HG03565 (cell line): ENCODE measurements at regions not wholly inside any gene's neighbourhood (a gene's known extent, or its start where the extent isn't known, plus 50 kb on each side); places are given as distances from the start of the nearest gene placed in this dataset.
"Not testable (repeated sequence)": the region's sequence is repeated elsewhere in the genome, so short reads cannot be mapped to it uniquely, and the experiment has no call there.

Source experiments
- ATAC-seq: cut with Tn5 transposase; IDR thresholded peaks from one replicate; pipeline ENCODE4 v1.9.1; 2021; ENCODE audit warnings: mild to moderate bottlenecking, moderate library complexity; ENCODE audit not compliant: unreplicated experiment

DNA sequence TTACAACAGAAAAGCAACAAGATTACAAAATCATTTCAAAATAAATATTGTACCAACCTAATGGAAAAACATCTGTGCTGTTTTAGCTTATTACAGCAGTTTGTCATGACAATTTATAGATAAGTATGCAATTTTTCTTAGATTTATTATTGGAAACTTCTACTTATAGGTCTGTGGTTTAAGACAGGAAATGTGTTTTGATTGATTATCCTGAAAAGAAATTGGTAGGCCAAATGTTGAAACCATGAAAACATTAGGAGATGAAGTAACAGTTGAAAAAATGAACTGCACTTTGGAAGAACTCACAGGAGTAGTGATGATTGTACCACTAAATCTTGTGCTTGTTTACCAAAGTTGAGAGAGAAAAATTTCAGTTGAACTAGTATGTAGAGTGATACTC is 162.2 kb upstream of the GIMD1 start:
- no peak for ATAC-seq

DNA sequence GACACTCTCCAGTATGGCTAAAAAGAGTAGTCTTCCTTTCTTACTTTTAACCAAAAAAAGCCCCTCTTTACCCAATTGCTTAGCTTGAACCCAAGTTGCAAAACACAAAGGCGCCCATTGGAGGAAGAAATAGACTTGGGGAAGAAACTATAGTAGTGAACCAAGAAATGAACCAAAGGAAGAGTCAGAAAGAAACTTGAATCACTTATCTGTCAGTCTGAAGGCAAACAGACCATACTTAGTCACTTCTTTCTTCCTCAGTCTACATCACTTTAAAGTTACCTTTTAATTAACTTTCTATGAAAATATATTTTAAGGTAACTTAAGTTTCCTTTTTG is 161.4 kb upstream of the GIMD1 start:
- no peak for ATAC-seq

DNA sequence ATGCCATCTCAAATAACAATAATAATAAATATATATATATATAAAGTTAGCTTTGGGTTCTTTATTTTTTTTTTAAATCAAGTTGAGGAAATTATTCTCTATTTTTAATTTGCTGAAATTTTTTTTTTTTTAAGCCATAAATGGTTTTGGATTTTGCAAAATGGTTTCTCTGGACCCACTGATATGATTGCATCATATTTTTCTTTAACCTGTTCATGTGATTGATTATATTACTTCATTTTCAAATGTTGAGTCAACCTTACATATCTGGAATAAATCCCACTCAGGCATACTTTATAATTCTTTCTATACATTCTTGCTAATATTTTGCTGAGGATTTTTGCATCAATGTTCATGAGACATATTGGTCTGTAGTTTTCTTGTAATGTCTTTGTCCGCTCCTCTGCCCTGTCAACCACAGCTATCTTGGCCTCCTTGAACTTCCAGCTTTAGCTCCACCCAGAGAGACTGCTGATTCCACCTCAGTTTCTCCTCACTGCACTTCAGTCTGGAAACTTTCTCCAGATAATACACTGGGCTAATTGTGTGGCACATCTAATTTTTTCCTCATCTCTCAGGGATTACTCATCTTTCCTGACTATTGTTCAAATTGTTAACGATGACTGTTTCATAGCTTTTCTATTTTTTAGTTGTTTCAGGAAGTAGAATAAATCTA is 160.9 kb upstream of the GIMD1 start:
- no peak for ATAC-seq

DNA sequence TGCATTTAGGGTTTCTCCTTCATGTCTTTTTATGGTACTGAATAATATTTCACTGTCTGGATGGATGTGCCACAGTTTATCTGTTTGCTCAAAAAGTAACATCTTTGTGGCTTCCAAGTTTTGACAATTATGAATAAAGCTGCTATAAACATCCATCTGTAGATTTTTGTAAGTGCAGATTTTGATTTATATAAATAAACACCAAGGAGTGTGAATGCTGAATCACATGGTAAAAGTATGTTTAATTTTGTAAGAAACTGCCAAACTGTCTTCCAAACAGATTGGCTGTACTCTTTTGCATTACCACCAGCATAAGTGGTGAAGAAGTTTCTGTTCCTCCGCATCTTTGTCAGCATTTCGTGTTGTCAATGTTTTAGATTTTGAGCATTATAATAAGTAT is 158.7 kb upstream of the GIMD1 start:
- no peak for ATAC-seq

DNA sequence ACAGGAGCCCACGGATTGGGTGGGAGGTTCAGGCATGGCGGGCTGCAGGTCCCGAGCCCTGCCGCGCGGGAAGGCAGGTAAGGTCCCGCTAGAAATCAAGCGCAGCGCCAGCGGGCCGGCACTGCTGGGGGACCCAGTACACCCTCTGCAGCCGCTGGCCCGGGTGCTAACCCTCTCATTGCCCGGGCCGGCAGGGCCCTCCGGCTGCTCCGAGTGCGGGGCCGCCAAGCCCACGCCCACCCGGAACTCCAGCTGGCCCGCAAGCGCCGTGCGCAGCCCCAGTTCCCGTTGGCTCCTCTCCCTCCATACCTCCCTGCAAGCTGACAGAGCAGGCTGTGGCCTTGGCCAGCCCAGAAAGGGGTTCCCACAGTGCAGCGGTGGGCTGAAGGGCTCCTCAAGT is 156.8 kb upstream of the GIMD1 start:
- not testable (repeated sequence) for ATAC-seq

DNA sequence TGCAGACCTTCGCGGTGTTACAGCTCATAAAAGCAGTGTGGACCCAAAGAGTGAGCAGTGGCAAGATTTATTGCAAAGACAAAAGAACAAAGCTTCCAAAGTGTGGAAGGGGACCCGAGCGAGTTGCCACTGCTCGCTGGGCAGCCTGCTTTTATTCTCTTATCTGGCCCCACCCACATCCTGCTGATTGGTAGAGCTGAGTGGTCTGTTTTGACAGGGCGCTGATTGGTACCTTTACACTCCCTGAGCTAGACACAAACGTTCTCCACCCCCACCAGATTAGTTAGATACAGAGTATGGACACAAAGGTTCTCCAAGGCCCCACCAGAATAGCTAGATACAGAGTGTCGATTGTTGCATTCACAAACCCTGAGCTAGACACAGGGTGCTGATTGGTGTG is 156.2 kb upstream of the GIMD1 start:
- not testable (repeated sequence) for ATAC-seq

DNA sequence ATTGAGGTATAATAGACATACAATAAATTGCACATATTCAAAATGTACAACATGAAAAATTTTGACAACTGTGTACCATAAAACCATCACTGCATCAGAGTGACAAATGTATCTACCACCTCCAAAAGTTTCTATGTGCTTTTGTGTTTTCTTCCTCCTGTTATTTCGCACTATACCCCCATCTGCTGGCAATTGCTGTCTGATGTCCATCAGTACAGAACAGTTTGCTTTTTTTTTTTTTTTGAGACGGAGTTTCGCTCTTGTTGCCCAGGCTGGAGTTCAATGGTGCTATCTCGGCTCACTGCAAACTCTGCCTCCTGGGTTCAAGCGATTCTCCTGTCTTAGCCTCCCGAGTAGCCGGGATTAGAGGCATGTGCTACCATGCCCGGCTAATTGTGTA is 154.3 kb upstream of the GIMD1 start:
- no peak for ATAC-seq

DNA sequence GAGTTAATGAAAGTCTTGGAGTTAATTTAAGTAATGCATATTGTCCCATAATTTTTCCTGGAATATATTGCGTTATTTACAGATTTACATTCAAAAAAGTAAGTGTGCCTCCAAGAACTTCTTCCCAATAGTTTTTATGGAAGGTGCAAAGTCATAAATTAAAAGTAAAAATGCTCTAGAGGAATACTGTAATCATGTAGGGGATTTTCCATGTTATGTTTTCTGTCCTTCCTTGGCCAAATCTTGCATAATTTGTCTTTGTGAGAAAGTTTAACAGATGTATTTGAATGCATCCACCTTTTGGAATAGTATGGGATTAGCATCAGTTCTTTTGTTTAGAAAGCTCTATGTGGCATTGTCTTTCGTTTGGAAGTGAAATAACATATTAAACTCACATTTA is 144.1 kb upstream of the GIMD1 start:
- no peak for ATAC-seq

DNA sequence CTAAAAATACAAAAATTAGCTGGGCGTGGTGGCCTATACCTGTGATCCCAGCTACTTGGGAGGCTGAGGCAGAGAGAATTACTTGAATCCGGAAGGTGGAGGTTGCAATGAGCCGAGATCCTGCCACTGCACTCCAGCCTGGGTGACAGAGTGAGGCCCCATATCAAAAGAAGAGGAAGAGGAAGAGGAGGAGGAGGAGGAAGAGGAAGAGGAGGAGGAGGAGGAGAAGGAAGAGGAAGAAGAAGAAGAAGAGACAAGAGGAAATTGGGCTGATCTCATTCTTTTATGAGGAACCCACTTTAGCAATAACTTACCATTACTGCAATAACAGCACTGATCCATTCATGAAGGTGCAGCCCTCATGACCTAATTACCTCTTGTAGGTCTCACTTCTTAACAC is 138.9 kb upstream of the GIMD1 start:
- no peak for ATAC-seq

DNA sequence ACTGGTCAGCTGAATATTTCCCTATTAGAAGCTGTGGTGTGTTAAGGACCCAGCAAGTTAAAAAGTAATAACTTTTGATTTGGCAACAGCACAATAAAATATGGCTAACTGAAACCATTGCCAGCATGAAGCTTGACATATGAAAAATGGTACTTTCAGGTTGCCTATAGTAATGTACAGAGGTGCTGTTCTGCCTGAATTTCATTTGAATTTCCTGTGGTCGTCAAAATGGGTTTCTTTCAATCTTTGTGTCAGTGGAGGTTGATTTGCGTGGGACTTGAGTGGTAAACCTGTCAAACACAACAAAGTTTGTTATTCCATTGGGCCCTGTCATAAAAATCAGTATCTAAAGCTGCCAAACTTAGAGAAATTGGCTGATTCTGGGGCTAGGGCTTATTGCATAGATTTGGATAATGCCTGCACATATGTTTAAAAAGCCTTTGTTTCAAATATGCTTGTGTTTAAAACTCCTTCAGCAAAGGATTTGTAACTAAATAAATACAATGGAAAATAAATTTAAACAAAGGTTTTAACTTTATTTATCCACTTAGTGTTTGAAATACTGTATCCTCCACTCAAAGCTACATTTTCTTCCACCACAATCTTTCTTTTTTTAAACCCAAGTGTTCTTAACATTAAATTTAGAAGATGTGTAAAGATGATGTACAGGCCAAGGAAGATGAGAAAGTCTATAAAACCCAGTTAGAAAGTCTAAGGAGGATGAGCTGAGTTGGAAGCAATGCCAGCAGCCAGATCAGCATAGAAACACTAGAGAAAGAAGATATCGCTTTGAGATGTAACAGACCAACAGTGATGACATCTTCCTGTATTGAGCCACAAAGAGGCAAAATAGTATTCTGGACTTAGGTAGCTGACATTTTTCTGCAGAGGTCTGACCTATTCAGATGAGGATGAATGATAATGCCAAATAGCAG is 134.8 kb upstream of the GIMD1 start:
- no peak for ATAC-seq

DNA sequence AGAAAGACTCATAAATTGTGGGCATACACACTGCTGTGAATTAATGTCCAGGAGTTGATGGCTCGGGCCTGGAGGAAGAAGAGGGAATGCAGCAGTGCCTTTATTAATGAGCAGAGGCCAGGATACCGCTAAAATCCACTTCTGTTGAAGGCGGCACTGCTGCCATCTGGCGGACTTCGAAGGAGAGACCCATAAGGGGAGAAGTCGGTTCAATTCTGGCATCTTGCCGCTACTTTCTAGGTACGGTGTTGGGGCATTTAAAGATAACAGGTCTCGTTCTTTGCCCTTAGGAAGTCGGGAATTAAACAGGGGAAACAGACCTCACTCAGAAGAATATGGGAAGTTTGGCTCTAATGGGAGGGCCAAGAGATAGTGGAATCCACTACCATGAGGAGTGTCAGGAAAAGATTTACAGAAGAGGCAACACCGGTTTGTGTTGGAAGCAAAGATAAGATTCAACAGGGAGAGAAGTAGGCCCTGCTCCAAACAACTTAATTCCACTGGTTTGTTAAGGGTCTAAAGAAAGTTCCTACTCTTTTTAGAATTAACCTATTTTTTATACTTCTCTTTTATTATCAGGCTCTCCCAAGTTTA is 133.6 kb upstream of the GIMD1 start:
- peak; percentile 91 for ATAC-seq

DNA sequence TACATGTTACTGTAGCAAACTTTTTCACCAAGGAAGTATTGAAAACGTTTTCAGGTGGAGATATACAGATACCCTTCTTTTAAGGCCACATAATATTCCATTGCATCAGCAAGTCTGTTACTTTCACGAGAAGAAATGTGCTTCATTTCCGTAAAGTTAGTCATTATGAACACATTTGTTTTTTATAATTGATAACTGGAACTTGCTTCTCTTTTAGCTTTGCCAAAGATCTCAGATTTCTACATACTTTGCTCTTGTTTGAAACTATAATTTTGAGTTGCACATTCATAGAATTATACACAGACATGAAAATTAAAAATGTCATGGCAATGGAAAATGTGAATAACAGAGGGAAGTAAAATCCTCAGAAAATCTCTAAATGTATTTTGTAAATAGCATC is 128.7 kb upstream of the GIMD1 start:
- no peak for ATAC-seq

DNA sequence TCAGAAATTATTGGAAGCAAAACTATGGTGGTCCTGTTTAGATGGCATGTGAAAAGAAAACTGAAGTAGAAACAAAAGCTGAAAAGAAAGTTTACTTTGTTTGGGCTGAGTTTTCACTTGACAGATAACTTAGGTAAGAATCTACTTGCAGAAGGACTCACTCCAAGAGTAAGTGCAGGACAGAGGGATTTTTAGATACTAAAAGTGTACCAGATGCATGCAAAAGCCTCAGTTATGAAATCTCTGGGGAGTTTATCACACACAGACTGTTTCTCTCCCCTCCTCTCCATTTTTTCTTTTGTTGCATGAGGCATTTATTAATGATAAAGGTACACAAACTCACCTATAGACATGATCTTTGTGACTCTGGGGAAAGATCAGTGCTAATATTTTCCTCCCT is 127.5 kb upstream of the GIMD1 start:
- ATAC-seq: no peak

DNA sequence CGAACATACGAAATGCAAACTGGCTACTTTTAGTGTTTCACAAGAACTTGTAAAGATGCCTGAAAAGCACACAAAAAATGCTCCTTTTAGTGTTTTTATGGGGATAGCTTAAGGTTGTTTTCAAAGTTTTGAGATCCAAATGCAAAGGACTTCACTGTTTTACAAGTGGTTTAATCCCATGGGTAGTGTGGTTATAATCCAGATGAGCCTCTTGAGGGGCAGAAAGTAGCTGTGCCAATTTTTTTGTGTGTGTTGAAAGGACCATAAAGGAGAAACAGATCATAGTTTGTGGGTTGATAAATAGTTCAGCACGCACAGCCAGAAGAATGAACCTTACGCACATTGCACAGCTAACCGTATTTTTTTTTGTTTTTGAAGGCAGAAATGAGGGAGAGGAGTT is 126.9 kb upstream of the GIMD1 start:
- ATAC-seq: no peak

DNA sequence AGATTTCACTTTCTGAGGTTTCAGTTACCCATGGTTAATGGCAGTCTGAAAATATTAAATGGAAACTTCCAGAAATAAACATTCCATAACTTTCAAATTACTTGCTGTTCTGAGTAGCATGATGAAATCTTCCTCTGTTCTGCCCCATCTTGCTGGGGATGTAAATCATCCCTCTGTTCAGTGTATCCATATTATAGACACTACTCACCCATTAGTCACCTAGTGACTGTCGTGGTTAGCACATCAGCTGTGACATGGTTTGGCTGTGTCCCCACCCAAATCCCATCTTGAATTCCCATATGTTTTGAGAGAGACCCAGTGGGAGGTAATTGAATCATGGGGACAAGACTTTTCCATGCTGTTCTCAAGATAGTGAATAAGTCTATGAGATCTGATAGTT is 125.5 kb upstream of the GIMD1 start:
- no peak for ATAC-seq

DNA sequence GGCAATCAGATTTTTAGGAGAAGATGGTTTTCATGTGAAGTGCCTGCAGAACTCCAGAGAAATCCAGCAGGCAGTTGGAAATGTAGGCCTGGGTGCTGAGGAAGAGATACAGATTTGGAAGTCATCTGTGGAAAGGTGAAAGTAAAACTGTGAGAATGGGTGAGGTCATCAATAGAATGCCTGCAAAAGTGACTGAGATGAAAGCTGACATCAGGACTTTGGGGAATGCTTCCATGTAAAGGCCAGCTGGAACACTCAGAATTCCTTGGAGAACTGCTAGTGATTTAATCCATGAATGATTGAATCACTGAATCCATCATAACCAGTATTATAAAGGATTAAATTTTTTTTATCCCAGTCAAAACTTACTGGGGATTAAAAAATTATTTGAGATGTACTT is 124.5 kb upstream of the GIMD1 start:
- ATAC-seq: no peak

DNA sequence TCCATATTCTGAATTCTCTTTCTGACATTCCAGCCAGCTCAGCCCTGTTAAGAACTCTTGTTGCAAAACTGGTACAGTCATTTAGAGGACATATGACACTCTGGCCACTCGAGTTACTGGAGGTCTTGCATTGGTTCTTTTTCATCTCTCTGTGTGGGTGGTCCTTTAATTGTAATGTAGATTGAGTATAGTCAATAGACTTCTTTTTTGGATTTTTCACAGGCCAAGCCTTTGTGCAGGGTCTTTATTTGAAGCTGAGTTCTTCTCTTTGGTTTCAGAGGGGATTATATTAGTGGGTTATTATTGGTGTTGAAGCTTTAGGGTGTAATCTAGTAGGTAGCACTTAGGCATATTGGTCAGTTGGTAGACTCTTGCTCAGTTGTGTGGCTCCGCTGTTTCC is 118.0 kb upstream of the GIMD1 start:
- no peak for ATAC-seq

DNA sequence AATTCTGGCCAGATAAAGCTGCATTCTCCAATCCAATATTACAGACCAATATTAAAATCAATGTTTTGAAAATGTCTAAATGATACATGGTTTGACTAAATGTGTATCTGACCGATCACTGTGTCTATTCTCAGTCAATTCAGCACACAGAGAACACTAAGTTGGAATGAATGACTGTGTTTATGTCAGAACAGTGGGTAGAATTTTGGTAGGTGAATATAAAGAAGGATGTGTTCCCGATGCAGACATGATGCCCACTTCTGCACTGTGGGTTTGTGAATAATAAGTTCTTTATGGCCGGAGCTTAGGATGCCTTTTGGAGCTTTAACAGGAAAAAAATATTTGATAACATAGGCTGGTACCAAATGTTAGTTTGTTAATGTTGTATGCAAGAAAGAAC is 113.2 kb upstream of the GIMD1 start:
- no peak for ATAC-seq

DNA sequence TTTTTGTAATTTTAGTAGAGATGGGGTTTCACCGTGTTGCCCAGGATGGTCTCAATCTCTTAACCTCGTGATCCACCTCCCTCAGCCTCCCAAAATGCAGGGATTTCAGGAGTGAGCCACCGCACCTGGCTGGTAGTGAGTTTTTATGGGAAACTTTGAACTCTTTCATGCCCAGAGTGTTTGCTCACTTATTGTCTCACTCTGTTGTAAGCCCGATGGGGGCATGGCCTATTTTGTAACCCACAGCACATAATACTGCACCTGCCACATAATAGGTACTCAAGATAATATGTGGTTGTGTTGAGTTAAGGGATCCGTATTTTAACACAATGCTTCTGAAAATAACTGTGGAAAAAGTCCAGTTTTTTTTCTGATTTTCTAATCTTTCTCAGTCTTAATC is 109.6 kb upstream of the GIMD1 start:
- ATAC-seq: no peak

DNA sequence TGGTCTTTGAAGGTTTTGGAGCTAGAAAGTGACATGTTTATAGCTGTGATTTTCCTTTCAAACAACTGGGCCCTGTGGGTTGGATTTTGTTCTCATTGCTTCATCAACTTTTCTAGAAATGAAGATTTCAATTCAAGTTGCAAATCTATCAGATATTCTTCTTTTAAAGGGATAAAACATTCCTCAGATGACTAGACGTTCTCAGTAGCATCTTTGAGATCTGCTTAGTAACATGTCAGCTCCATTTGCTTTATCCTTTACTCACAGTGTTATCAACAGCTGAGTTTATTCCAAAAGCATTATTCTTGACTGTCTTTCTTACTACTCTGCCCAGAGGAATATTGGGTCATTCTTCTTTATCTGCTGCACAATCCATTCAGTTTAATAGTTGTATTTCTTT is 108.2 kb upstream of the GIMD1 start:
- no peak for ATAC-seq

DNA sequence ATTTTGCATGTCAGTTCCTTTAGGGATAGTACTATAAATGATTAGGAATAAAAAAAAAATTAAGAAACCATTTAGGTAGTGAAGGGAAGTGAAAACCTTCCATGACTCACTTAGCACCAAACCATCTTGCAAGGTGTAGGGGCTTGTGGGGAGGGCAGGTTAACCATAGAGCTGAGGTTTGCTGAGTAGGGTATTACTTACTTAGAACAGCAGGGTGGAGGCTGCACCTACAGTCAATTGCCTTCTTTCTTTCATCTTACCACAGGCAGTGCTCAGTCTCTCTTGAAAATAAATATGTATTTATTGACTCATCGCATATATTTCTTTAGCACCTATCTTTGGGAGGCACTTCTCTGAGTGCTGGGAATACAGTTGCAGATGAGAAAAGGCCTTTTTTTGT is 104.9 kb upstream of the GIMD1 start:
- ATAC-seq: no peak

DNA sequence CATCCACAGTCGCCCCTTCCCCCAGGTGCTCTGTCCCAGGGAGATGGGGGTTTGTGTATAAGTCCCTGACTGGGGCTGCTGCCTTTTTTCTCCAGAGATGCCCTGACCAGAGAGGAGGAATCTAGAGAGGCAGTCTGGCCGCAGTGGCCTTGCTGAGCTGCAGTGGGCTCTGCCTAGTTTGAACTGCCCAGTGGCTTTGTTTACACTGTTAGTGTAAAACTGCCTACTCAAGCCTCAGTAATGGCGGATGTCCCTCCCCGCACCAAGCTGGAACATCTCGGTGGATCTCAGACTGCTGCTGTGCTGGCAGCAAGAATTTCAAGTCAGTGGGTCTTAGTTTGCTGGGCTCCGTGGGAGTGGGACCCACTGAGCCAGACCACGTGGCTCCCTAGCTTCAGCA is 102.6 kb upstream of the GIMD1 start:
- ATAC-seq: no peak
